Epidermal melanocyte (primary cell): ENCODE measurements at regions not wholly inside any gene's neighbourhood (a gene's known extent, or its start where the extent isn't known, plus 50 kb on each side); places are given as distances from the start of the nearest gene placed in this dataset.

Experiments used
- DNase-seq: peaks from one replicate; pipeline ENCODE4 v3.0.0; 2011; ENCODE audit warnings: low spot score; ENCODE audit not compliant: insufficient read length

GRCh38 chr10:111344804-111345203 lies 268.0 kb downstream of the ADRA2A start:
- no peak for DNase-seq

DNA sequence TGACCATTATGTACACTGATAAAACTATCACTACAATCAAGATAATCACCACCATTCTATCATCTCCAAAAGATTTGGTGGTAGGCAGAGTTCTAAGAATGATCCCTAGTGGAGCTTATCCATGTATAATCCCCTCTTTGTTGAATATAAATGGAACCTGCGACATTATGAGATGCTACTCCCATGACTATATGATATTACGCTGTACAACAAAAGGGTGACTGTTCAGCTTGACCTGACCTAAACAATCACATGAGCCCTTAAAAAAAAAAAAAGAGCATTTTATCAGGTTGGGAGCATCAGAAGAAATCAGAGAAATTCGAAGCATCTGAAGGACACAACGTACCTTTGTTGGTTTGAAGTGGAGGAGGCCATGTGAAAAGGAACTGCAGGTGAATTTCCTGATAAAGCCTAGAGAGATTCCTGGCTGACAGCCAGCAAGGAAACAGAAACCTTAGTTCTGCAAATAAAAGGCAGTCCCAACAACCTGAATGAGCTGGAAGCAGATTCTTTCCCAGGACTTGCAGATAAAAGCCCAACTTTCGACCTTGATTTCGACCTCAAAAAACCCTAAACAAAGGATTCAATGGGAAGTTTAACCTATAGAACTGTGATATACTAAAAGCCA lies 270.7 kb downstream of the ADRA2A start:
- no peak for DNase-seq

- no peak for DNase-seq
These were observed 271.2 kb downstream of the ADRA2A start for GRCh38 chr10:111348076-111348475.

- no peak for DNase-seq
These were observed 278.0 kb downstream of the ADRA2A start for GRCh38 chr10:111354859-111355258.

DNA sequence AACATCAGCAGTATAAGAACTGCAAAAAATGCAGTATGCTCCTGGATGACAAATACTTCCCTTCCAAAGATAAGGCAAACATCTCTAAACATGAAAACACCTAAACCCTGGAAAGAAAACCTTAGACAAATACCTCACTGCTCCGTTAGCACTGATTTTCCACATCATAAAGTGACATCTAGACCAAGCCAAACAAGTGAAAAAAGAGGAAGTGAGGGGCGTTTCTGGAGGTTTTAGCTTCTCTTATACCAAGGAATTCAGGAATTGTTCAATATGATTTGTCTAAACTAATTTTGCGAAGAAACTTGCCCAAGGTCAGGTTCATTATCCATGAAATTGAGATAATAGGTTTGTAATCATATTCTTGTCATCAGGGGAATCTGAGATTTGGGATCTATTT lies 279.7 kb downstream of the ADRA2A start:
- DNase-seq, result no peak

DNA sequence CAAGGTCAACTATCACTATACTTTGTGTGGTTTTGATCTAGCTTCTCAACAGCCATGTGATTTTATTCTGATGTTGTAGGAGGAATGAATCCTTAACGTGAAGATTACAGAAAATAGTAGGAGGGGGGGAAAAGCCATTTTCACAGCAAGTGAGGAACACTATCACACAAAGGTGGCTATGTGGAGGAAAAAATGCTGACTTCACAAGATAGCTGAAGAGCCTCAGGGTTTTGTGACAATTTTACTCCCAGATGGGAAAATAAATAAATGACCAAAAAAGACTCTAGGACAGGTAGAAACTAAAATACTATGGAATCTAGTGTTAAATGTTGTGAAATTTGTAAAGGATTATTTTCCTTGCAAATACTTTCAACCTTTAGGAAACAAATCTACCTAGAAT lies 281.0 kb downstream of the ADRA2A start:
- no peak for DNase-seq

GRCh38 chr10:111360260-111360925 lies 283.6 kb downstream of the ADRA2A start:
- peak; percentile 28 for DNase-seq

DNA sequence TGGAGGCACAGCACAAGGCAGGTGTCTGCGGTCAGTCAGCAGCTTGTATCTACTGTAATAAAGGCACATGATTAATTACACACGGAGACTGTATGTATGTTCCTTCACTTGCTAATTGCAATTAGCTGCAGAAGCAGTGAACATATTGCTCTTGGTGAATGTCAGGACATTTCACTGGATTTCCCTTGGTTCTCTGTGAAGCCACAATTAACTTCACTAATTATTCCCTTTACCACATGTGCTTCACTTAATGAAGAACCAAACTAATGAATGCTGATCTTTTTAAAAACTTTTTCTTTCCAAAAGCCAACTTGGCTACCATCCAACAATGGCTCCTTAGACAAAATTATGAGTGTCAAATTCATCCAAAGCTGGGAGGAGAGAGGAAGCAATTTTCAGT lies 290.7 kb downstream of the ADRA2A start:
- DNase-seq, result no peak

GRCh38 chr10:111370101-111370500 lies 293.3 kb downstream of the ADRA2A start:
- DNase-seq, result no peak

GRCh38 chr10:111373696-111374095 lies 296.9 kb downstream of the ADRA2A start:
- no peak for DNase-seq

- DNase-seq, result no peak
These were observed 302.8 kb downstream of the ADRA2A start for GRCh38 chr10:111379534-111380187.

DNA sequence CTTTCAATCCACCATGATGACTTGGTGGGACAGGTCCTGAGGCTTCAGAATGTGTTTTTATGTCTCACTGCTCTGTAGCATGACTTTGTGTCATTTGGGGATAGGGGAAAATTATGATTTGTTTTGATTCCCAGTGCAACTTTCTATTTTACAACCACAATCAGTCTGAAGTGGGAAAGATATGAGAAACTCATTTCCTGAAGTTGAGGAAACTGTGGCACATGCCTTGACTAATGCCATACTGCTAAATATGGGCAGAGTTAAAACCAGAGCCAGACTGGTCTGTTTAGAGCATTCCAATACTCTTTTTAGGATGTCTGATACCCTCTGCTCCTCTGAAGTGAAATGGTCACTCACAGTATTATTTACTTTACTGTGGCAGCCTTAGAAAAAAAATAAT lies 307.7 kb downstream of the ADRA2A start:
- no peak for DNase-seq

GRCh38 chr10:111390813-111391563 lies 314.2 kb downstream of the ADRA2A start:
- DNase-seq, result no peak

DNA sequence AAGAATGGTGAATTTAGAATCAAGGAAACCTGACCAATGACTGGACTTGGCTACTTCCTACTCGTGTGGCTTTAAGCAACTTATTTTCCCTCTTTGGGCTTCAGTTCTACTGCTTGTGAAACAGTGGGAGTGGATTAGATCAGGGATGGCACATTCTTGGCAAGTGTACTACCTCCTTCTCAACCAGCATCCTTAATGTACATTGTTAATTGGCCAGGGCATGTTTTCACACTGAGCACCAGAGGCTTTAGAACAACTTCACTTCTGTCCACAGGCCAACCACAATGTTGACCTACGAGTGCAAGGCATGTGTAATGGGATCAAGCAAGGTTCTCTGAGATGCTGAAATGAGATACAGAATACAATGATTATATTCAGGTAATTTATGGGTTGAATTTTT lies 315.3 kb downstream of the ADRA2A start:
- no peak for DNase-seq

DNA sequence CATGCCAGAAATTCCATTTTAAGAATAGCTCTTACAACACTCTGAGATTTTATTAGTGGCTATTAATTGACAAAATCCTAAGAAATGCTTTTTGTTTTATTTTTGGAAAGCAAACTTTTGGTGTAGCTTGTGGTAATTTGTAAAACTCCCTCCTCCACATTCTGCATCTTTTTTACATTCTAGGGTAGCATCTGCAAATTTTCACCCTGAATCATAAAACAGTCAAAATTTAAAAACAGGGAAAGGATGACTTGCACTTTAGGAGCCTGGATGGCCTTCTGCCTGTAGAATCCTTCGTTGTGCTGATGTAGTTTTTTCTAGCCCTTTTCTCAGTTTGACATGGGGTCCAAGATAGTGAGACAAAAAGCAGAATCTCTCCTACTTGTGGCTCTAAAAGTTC lies 316.1 kb downstream of the ADRA2A start:
- no peak for DNase-seq

DNA sequence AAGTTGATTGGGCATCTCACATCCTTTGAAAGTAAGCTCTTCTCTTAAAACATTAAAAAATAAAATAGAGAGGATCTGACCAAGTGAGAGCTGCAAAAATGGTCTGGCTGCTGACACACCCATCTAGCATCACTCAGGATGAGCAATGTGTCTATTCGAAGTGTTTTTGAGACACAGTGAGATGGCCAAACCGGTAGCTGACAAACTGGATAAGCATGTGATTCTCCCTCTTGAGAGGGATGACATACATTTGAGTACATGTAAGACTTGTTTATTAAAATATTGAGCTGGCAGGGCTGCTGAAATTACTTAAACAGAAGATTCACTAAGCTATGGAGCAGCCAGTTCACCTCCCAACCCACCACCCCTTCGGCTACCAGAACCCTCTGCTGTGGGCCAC lies 333.9 kb downstream of the ADRA2A start:
- no peak for DNase-seq

DNA sequence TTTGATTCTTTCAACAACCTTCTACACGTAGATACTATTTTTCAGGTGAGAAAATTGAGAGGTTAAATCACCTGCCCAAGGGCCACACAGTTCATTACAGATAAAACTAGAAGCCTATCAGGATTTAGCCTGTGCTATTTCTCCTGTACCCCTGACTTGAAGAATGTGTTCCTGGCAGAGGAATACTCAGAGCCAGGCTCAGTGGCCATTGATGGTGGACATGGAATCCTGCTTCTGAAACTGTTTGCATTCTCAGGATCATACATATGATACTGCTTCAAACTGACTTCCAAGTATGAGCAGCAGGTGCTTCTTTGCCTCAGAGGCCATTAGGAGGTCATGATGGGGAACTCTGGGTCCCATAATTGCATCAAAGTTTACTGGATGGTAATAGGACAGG lies 348.6 kb downstream of the ADRA2A start:
- no peak for DNase-seq

GRCh38 chr10:111429288-111430028 lies 352.6 kb downstream of the ADRA2A start:
- DNase-seq, result no peak

DNA sequence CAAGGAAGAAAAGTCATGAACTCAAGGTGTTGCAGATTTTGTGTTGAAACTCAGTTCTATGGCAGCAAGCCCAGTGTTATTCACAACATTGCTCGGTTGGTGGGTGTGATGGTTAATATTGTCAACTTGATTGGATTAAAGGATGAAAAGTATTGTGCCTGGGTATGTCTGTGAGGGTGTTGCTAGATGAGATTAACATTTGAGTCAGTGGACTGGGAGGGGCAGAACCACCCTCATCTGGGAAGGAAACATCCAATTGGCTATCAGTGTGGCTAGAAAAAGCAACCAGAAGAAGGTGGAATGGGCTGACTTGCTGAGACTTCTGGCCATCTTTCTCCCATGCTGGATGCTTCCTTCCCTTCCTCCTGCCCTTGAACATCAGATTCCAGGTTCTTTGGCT lies 353.2 kb downstream of the ADRA2A start:
- DNase-seq, result no peak

DNA sequence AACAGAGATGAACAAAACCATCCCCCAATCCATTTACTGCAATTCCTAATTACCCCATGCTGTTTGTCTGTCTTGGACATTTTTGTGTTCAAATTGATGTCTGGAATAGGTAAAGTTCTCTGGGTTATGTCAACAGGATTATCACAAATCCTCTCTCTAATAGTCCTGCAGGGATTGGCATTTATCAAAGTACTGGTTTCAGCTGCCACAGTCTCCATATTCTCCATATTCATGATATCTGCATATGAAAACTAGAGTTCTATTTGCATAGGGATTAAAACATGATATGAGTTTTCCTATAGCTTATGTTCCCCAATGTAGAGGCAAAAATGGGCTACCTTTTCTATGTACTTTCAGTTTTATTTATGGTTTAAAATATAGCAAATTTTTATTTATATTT lies 355.8 kb downstream of the ADRA2A start:
- no peak for DNase-seq

DNA sequence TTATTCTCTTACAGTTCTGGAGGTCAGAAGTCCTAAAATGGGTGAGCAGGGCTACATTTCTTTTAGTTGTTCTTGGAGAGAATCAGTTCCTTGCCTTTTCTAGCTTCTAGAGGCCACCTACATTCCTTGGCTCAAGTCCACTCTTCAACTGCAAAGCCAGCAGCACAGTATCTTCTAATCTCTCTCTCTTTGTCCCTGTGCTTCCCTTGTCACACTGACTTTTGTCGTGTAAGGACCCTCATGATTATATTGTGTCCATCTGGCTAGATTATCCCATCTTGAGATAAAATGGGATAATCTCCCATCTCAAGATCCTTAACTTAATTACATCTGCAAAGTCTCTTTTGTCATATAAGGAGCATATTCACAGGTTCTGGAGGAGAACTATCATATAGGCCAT lies 359.0 kb downstream of the ADRA2A start:
- DNase-seq, result no peak
